HepG2 (cell line): ENCODE measurements at regions not wholly inside any gene's neighbourhood (a gene's known extent, or its start where the extent isn't known, plus 50 kb on each side); places are given as distances from the start of the nearest gene placed in this dataset.

Experiments used
- ATAC-seq: fragments of 200-7000 bp; cut with Tn5 transposase; 3 replicates; pipeline ENCODE4 v1.9.1; 2020; ENCODE audit warnings: mild to moderate bottlenecking, moderate library complexity
- BruUV-seq: library from RNA; stranded (reverse); fragments of 400-500 nt; replicated peaks from 2 replicates; lab custom pipeline; 2021; lab: Mats Ljungman, UMichigan
- CTCF ChIA-PET: fragments of 300-600 bp; formaldehyde crosslinking; extraction: SDS; loops from one replicate; lab custom pipeline; 2021; ENCODE audit warnings: low total read pairs, inconsistent platforms, low intra/inter-chr PET ratio; lab: Yijun Ruan, JAX
- POLR2A ChIA-PET: fragments of 350-600 bp; sonication (Branson Sonifier 250); formaldehyde crosslinking; loops from one replicate; lab custom pipeline; 2020; ENCODE audit warnings: antibody characterized with exemption, inconsistent platforms; lab: Yijun Ruan, JAX
- DNase-seq: peaks from one replicate; pipeline ENCODE4 v3.0.0-alpha.2; 2015; ENCODE audit warnings: low spot score
- FAIRE-seq: peaks from 3 replicates; lab custom pipeline; 2011; peaks lifted over from hg19 to GRCh38; lab: Jason Lieb, UNC
- H2AFZ ChIP-seq: one replicate; pipeline ENCODE4 v1.6.1; 2011; ENCODE audit warnings: low read length, inconsistent platforms
- H3K27ac ChIP-seq: fragments of 300-600 bp; 3 replicates; pipeline ENCODE4 v1.8.0; 2011; ENCODE audit warnings: mixed run types, mild to moderate bottlenecking, mixed read lengths, low read length, inconsistent platforms; ENCODE audit not compliant: insufficient read depth; ENCODE audit errors: extremely low read length
- H3K27me3 ChIP-seq, 2 experiments: fragments of 200-600 bp in 1 of 2; 2 replicates in 1 of 2; 3 replicates in 1 of 2; pipeline versions ENCODE4 v1.6.0 to v1.8.0; 2011; ENCODE audit warnings: low read length in 2 of 2, mild to moderate bottlenecking in 2 of 2, moderate library complexity in 2 of 2, inconsistent platforms in 1 of 2; ENCODE audit not compliant: insufficient read depth in 2 of 2, control insufficient read depth in 1 of 2
- H3K36me3 ChIP-seq, 2 experiments: fragments of 200-600 bp in 1 of 2; replicated peaks in 1 of 2; 2 replicates in 1 of 2; 3 replicates in 1 of 2; pipeline versions ENCODE4 v1.5.1 to v1.8.0; 2011; ENCODE audit warnings: low read length in 2 of 2, inconsistent platforms in 1 of 2; ENCODE audit not compliant: insufficient read depth in 2 of 2, control insufficient read depth in 1 of 2
- H3K4me1 ChIP-seq: 2 replicates; pipeline ENCODE4 v1.5.1; 2012; ENCODE audit warnings: low read length, inconsistent platforms; ENCODE audit not compliant: insufficient read depth
- H3K4me2 ChIP-seq: 2 replicates; pipeline ENCODE4 v1.6.0; 2011; ENCODE audit warnings: low read depth, low read length, inconsistent platforms
- H3K4me3 ChIP-seq, 3 experiments: fragments of 200-600 bp in 1 of 3; sonication (generic), shearing (Covaris generic) in 1 of 3; replicated peaks in 1 of 3; 2 replicates each; pipeline ENCODE4 v1.5.1; 2011 to 2016; ENCODE audit warnings: low read length in 3 of 3, inconsistent platforms in 2 of 3, low read depth in 2 of 3, mild to moderate bottlenecking in 2 of 3, control low read depth in 1 of 3, mixed read lengths in 1 of 3; ENCODE audit not compliant: insufficient read depth in 1 of 3
- H3K79me2 ChIP-seq: one replicate; pipeline ENCODE4 v1.6.1; 2011; ENCODE audit warnings: low read length, inconsistent platforms; ENCODE audit not compliant: insufficient read depth
- H3K9ac ChIP-seq: 2 replicates; pipeline ENCODE4 v1.6.0; 2011; ENCODE audit warnings: mild to moderate bottlenecking, low read depth, low read length, inconsistent platforms; ENCODE audit not compliant: insufficient read depth
- H3K9me3 ChIP-seq: 2 replicates; pipeline ENCODE4 v1.5.1; 2012; ENCODE audit warnings: mild to moderate bottlenecking, low read length
- H4K20me1 ChIP-seq: 2 replicates; pipeline ENCODE4 v1.6.0; 2011; ENCODE audit warnings: inconsistent platforms, mild to moderate bottlenecking, low read length, moderate library complexity; ENCODE audit not compliant: insufficient read depth
- KLF9 ChIP-seq: IDR thresholded peaks from 2 replicates; pipeline ENCODE4 v1.6.1; 2016; ENCODE audit warnings: low read depth
- NFIC ChIP-seq: IDR thresholded peaks from 2 replicates; pipeline ENCODE4 v1.6.1; 2012; ENCODE audit warnings: mild to moderate bottlenecking, low read length, inconsistent platforms
- PAF1 ChIP-seq: IDR thresholded peaks from 2 replicates; pipeline ENCODE4 v1.6.1; 2016; ENCODE audit warnings: missing genetic modification reagents, missing compliant biosample characterization
- TCF12 ChIP-seq, 2 experiments: fragments of 450-650 bp in 1 of 2; sonication (generic) in 1 of 2; formaldehyde crosslinking in 1 of 2; IDR thresholded peaks; 2 replicates each; pipeline versions ENCODE4 v1.6.1 to v1.8.0; 2017 to 2022; ENCODE audit warnings: antibody characterized with exemption in 1 of 2, mild to moderate bottlenecking in 1 of 2, missing genetic modification reagents in 1 of 2, moderate library complexity in 1 of 2
- ZBTB49 ChIP-seq: sonication (generic); formaldehyde crosslinking; IDR thresholded peaks from 2 replicates; pipeline ENCODE4 v1.4.0; 2020; ENCODE audit warnings: missing genetic modification reagents, borderline replicate concordance
- ZNF543 ChIP-seq: sonication (generic); formaldehyde crosslinking; IDR thresholded peaks from 2 replicates; pipeline ENCODE4 v1.4.0; 2020; ENCODE audit warnings: mild to moderate bottlenecking, missing genetic modification reagents
- ZNF740 ChIP-seq: sonication (generic); formaldehyde crosslinking; IDR thresholded peaks from 2 replicates; pipeline ENCODE4 v1.4.0; 2020; ENCODE audit warnings: missing genetic modification reagents
- ZNF75D ChIP-seq: sonication (generic); formaldehyde crosslinking; IDR thresholded peaks from 2 replicates; pipeline ENCODE4 v1.8.1; 2023; ENCODE audit warnings: missing genetic modification reagents, mild to moderate bottlenecking, borderline replicate concordance
- WGBS: methylation state at CpG from one replicate; pipeline ENCODE4 v1.1.6; 2017; ENCODE audit warnings: low lambda C conversion rate; 5-methylcytosine and 5-hydroxymethylcytosine counted together
- in situ Hi-C: cut with HindIII; loops from 2 replicates; pipeline ENCODE4 v1.10.0; 2017; ENCODE audit warnings: low pct_unique_long_range_greater_than_20kb; ENCODE audit not compliant: extremely low pct_ligation_motif_present
- intact Hi-C: fragments of 100-400 bp; cut with micrococcal nuclease; formaldehyde crosslinking; loops from one replicate; pipeline ENCODE4 v1.10.0; 2022; ENCODE audit not compliant: unreplicated experiment

- no peak for TF ChIP-seq ZNF740
- TF ChIP-seq TCF12 (IDR thresholded peaks at IDR 0.05), result no peak
- no peak for TF ChIP-seq TCF12 (CRISPR knock-in tag; IDR thresholded peaks at IDR 0.05)
- TF ChIP-seq ZNF543 (CRISPR knock-in tag), result no peak
- TF ChIP-seq, all 625 proteins: peak for 0
These were observed 717.3 kb downstream of the MRPL39 start (continued) for GRCh38 chr21:24890021-24890420.

- ATAC-seq (no peak), FAIRE-seq (no peak), DNase-seq (no peak)
- ChIA-PET CTCF (no interaction called here), POLR2A (no interaction called here)
- Histone ChIP-seq H3K27me3 (no peaks in the 10 kb centered on the region), H3K4me2 (no peak overlapping the region), H3K4me1 (no peaks in the 10 kb centered on the region), H3K79me2 (no peaks in the 10 kb centered on the region), H2AFZ (no peak overlapping the region), H3K36me3 (no peaks in the 10 kb centered on the region), H3K9ac (no peak overlapping the region), H3K27ac (no peak overlapping the region), H4K20me1 (no peaks in the 10 kb centered on the region), H3K9me3 (peaks cover 86% of the 10 kb centered on the region), H3K4me3 (no peak overlapping the region)
- in situ Hi-C loops, result no loop called here
- TF ChIP-seq NFIC (no peak), KLF9 (CRISPR knock-in tag) (no peak), ZBTB49 (CRISPR knock-in tag) (no peak), PAF1 (CRISPR knock-in tag) (no peak), ZNF75D (CRISPR knock-in tag) (no peak)
- intact Hi-C loops, result no loop called here
- 0% methylated on average over 2 of the region's 2 CpGs for WGBS
- no TSS peak for BruUV-seq
These were observed 725.8 kb downstream of the MRPL39 start for GRCh38 chr21:24881506-24881905.
